H9 (cell line): ENCODE measurements at regions not wholly inside any gene's neighbourhood (a gene's known extent, or its start where the extent isn't known, plus 50 kb on each side); places are given as distances from the start of the nearest gene placed in this dataset.

Source experiments
- DNase-seq: peaks from one replicate; pipeline ENCODE4 v3.0.0-alpha.2; 2017
- H2AFZ ChIP-seq: one replicate; pipeline ENCODE4 v1.6.1; 2013; ENCODE audit warnings: mild to moderate bottlenecking, low read length, control low read depth, moderate library complexity
- H2AK5ac ChIP-seq: 2 replicates; pipeline ENCODE4 v1.6.1; 2013; ENCODE audit warnings: low read length, control low read depth, mixed read lengths; ENCODE audit not compliant: insufficient read length
- H2BK120ac ChIP-seq: one replicate; pipeline ENCODE4 v1.6.1; 2013; ENCODE audit warnings: low read depth, mild to moderate bottlenecking, low read length, control low read depth, inconsistent platforms; ENCODE audit not compliant: poor library complexity, severe bottlenecking
- H2BK12ac ChIP-seq: 2 replicates; pipeline ENCODE4 v1.6.1; 2013; ENCODE audit warnings: low read length, control low read depth, mixed read lengths, low read depth; ENCODE audit not compliant: insufficient read length
- H2BK15ac ChIP-seq: 2 replicates; pipeline ENCODE4 v1.6.1; 2013; ENCODE audit warnings: low read depth, low read length, control low read depth
- H2BK20ac ChIP-seq: one replicate; pipeline ENCODE4 v1.6.1; 2013; ENCODE audit warnings: low read depth, mild to moderate bottlenecking, low read length, control low read depth, inconsistent platforms; ENCODE audit not compliant: poor library complexity, severe bottlenecking
- H2BK5ac ChIP-seq: 2 replicates; pipeline ENCODE4 v1.6.1; 2013; ENCODE audit warnings: low read length, control low read depth, mixed read lengths; ENCODE audit not compliant: insufficient read length
- H3K14ac ChIP-seq: 2 replicates; pipeline ENCODE4 v1.6.1; 2013; ENCODE audit warnings: low read length, control low read depth; ENCODE audit not compliant: insufficient read depth
- H3K18ac ChIP-seq: 2 replicates; pipeline ENCODE4 v1.6.1; 2013; ENCODE audit warnings: low read depth, mild to moderate bottlenecking, mixed read lengths, low read length, control low read depth; ENCODE audit not compliant: insufficient read length
- H3K23ac ChIP-seq: 2 replicates; pipeline ENCODE4 v1.6.1; 2013; ENCODE audit warnings: low read length, control low read depth, mixed read lengths, low read depth; ENCODE audit not compliant: insufficient read length
- H3K23me2 ChIP-seq: 2 replicates; pipeline ENCODE4 v1.6.1; 2013; ENCODE audit warnings: low read depth, mild to moderate bottlenecking, mixed read lengths, low read length, control low read depth; ENCODE audit not compliant: insufficient read length, poor library complexity, severe bottlenecking
- H3K27ac ChIP-seq: 2 replicates; pipeline ENCODE4 v1.5.1; 2013; ENCODE audit warnings: low read length, control low read depth, mixed read lengths, low read depth; ENCODE audit not compliant: insufficient read length
- H3K27me3 ChIP-seq: 2 replicates; pipeline ENCODE4 v1.6.1; 2013; ENCODE audit warnings: low read length, control low read depth, inconsistent platforms; ENCODE audit not compliant: insufficient read depth
- H3K4ac ChIP-seq: 2 replicates; pipeline ENCODE4 v1.6.1; 2013; ENCODE audit warnings: low read depth, mild to moderate bottlenecking, control low read depth, inconsistent platforms, low read length, moderate library complexity
- H3K4me1 ChIP-seq: 2 replicates; pipeline ENCODE4 v1.6.1; 2013; ENCODE audit warnings: low read length, control low read depth, inconsistent platforms; ENCODE audit not compliant: insufficient read depth
- H3K4me2 ChIP-seq: 2 replicates; pipeline ENCODE4 v1.6.1; 2013; ENCODE audit warnings: low read length, control low read depth, mixed read lengths; ENCODE audit not compliant: insufficient read length, insufficient read depth
- H3K56ac ChIP-seq: 2 replicates; pipeline ENCODE4 v1.6.1; 2013; ENCODE audit warnings: low read depth, mild to moderate bottlenecking, mixed read lengths, low read length, control low read depth; ENCODE audit not compliant: insufficient read length
- H3K79me1 ChIP-seq: 2 replicates; pipeline ENCODE4 v1.6.1; 2013; ENCODE audit warnings: low read depth, mild to moderate bottlenecking, moderate library complexity, low read length, control low read depth, inconsistent platforms; ENCODE audit not compliant: insufficient read depth, poor library complexity, severe bottlenecking
- H3K79me2 ChIP-seq: 2 replicates; pipeline ENCODE4 v1.6.1; 2013; ENCODE audit warnings: low read length, control low read depth, inconsistent platforms; ENCODE audit not compliant: insufficient read depth
- H3K9ac ChIP-seq: 2 replicates; pipeline ENCODE4 v1.6.1; 2013; ENCODE audit warnings: low read length, control low read depth, mixed read lengths; ENCODE audit not compliant: insufficient read length; ENCODE audit errors: extremely low read depth
- H3K9me3 ChIP-seq: one replicate; pipeline ENCODE4 v1.6.1; 2013; ENCODE audit warnings: low read depth, low read length, inconsistent platforms; ENCODE audit not compliant: control insufficient read depth
- H3T11ph ChIP-seq: one replicate; pipeline ENCODE4 v1.6.1; 2013; ENCODE audit warnings: mild to moderate bottlenecking, low read length, control low read depth, inconsistent platforms
- H4K20me1 ChIP-seq: one replicate; pipeline ENCODE4 v1.6.1; 2013; ENCODE audit not compliant: control insufficient read depth, insufficient read length, insufficient read depth
- H4K5ac ChIP-seq: 2 replicates; pipeline ENCODE4 v1.6.1; 2013; ENCODE audit warnings: low read depth, mild to moderate bottlenecking, mixed read lengths, low read length, control low read depth; ENCODE audit not compliant: insufficient read length
- H4K8ac ChIP-seq: replicated peaks from 2 replicates; pipeline ENCODE4 v1.6.1; 2013; ENCODE audit warnings: low read length, control low read depth, mixed read lengths, low read depth; ENCODE audit not compliant: insufficient read length
- H4K91ac ChIP-seq: 2 replicates; pipeline ENCODE4 v1.6.1; 2013; ENCODE audit warnings: low read depth, mild to moderate bottlenecking, moderate library complexity, mixed read lengths, low read length, control low read depth; ENCODE audit not compliant: insufficient read length
- H3K27ac Mint-ChIP-seq, 3 experiments: 2 replicates in 2 of 3; 3 replicates in 1 of 3; pipeline ENCODE4 v1.8.0; 2020 to 2021; ENCODE audit warnings: mixed read lengths in 3 of 3, mild to moderate bottlenecking in 1 of 3, moderate library complexity in 1 of 3
- H3K27me3 Mint-ChIP-seq: 2 replicates; pipeline ENCODE4 v1.8.0; 2021; ENCODE audit warnings: low read depth, mild to moderate bottlenecking, moderate library complexity, mixed read lengths
- H3K36me3 Mint-ChIP-seq, 3 experiments: 2 replicates in 2 of 3; 3 replicates in 1 of 3; pipeline ENCODE4 v1.8.0; 2020 to 2021; ENCODE audit warnings: low read depth in 3 of 3, mixed read lengths in 3 of 3; ENCODE audit not compliant: insufficient read depth in 1 of 3
- H3K4me1 Mint-ChIP-seq, 2 experiments: 2 replicates each; pipeline ENCODE4 v1.8.0; 2020; ENCODE audit warnings: mixed read lengths in 2 of 2
- H3K4me3 Mint-ChIP-seq, 2 experiments: 2 replicates in 1 of 2; 3 replicates in 1 of 2; pipeline ENCODE4 v1.8.0; 2020 to 2021; ENCODE audit warnings: mild to moderate bottlenecking in 2 of 2, mixed read lengths in 2 of 2, moderate library complexity in 1 of 2
- H3K9me3 Mint-ChIP-seq, 2 experiments: 2 replicates in 1 of 2; 3 replicates in 1 of 2; pipeline ENCODE4 v1.8.0; 2020; ENCODE audit warnings: mild to moderate bottlenecking in 2 of 2, mixed read lengths in 2 of 2, moderate library complexity in 1 of 2
- WGBS: extraction: QIAGEN DNeasy Blood & Tissue Kit; methylation state at CpG from one replicate; pipeline ENCODE4 v1.1.7; 2013; ENCODE audit warnings: missing lambda C conversion rate, low lambda C conversion rate, mixed read lengths; ENCODE audit not compliant: insufficient read length; ENCODE audit errors: extremely low coverage; 5-methylcytosine and 5-hydroxymethylcytosine counted together
- TF ChIP-seq, protein P1 (sequence below): fragments of 200-600 bp; sonication (generic); conservative IDR thresholded peaks from 3 replicates; pipeline ENCODE4 v1.8.0; 2021; ENCODE audit warnings: antibody characterized with exemption, mild to moderate bottlenecking

DNA sequence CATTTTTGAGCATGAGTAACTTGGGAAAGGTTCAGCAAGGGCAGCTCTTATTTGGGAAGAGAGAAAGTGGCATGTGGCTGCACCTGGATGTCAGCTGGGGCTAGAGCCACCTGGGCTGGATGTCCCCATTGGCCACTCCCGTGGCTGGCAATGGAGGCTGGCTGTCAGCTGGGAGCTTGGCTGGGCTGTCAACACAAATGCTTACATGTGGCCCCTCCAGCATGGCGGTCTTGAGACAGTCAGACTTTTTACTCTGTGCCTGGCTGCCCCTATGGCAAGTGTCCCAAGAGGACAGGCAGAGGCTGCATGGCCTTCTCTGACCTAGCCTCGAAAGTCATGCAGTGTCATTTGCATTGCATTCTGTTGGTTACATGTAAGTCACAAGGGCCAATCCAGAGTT is 99.6 kb downstream of the FAM53A start:
- WGBS, result no CpG with 5 or more reads among the region's 3 CpGs
- H4K8ac ChIP-seq, result no peak overlapping the region
- TF ChIP-seq, protein P1, sequence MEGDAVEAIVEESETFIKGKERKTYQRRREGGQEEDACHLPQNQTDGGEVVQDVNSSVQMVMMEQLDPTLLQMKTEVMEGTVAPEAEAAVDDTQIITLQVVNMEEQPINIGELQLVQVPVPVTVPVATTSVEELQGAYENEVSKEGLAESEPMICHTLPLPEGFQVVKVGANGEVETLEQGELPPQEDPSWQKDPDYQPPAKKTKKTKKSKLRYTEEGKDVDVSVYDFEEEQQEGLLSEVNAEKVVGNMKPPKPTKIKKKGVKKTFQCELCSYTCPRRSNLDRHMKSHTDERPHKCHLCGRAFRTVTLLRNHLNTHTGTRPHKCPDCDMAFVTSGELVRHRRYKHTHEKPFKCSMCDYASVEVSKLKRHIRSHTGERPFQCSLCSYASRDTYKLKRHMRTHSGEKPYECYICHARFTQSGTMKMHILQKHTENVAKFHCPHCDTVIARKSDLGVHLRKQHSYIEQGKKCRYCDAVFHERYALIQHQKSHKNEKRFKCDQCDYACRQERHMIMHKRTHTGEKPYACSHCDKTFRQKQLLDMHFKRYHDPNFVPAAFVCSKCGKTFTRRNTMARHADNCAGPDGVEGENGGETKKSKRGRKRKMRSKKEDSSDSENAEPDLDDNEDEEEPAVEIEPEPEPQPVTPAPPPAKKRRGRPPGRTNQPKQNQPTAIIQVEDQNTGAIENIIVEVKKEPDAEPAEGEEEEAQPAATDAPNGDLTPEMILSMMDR, result no peak

More for the DNA sequence above, 99.6 kb downstream of the FAM53A start:
- H3K4me3 Mint-ChIP-seq, result no peak overlapping the region
- H3K9me3 Mint-ChIP-seq, result peaks cover 8 to 13% of the 10 kb centered on the region in 2 experiments; a peak in 4 of 5 replicates
- H3K79me1 ChIP-seq, result no peaks in the 10 kb centered on the region
- no peak overlapping the region for H3K4me2 ChIP-seq
- H3K27me3 ChIP-seq, result no peaks in the 10 kb centered on the region
- no peak overlapping the region for H2AK5ac ChIP-seq
- no peak overlapping the region for H2BK120ac ChIP-seq
- no peak overlapping the region for H2BK20ac ChIP-seq
- H3K9me3 ChIP-seq, result no peaks in the 10 kb centered on the region
- no peak overlapping the region for H4K91ac ChIP-seq
- no peaks in the 10 kb centered on the region for H3K79me2 ChIP-seq
- peaks cover 17% of the 10 kb centered on the region for H3K27me3 Mint-ChIP-seq
- H3K9ac ChIP-seq, result no peak overlapping the region
- no peaks in the 10 kb centered on the region for H3K4me1 ChIP-seq
- no peak overlapping the region for H3K23ac ChIP-seq
- H3K56ac ChIP-seq, result no peak overlapping the region
- no peak overlapping the region for H3K4ac ChIP-seq
- H3K23me2 ChIP-seq, result peaks cover 2% of the 10 kb centered on the region
- H3K14ac ChIP-seq, result no peak overlapping the region
- no peak overlapping the region for H2AFZ ChIP-seq
- no peak overlapping the region for H3K18ac ChIP-seq
- no peak overlapping the region; a peak in 1 of 7 replicates for H3K27ac Mint-ChIP-seq
- no peak for DNase-seq
- H4K5ac ChIP-seq, result no peak overlapping the region
- no peak overlapping the region for H2BK15ac ChIP-seq
- H3K4me1 Mint-ChIP-seq, result peaks cover 3 to 4% of the 10 kb centered on the region in 2 experiments; a peak in 3 of 4 replicates
- H3K27ac ChIP-seq, result no peak overlapping the region
- no peaks in the 10 kb centered on the region; a peak in 2 of 7 replicates for H3K36me3 Mint-ChIP-seq
- no peak overlapping the region for H3T11ph ChIP-seq
- no peaks in the 10 kb centered on the region for H4K20me1 ChIP-seq
- no peak overlapping the region for H2BK12ac ChIP-seq
- no peak overlapping the region for H2BK5ac ChIP-seq
